Heart left ventricle (tissue), 16 donors: ENCODE measurements at regions not wholly inside any gene's neighbourhood (a gene's known extent, or its start where the extent isn't known, plus 50 kb on each side); places are given as distances from the start of the nearest gene placed in this dataset.

Source experiments
- ATAC-seq, 4 donors: fragments of 200-7000 bp; cut with Tn5 transposase; one replicate each; pipeline ENCODE4 v1.9.1; 2020 to 2022; ENCODE audit warnings: moderate library complexity in 4 of 4, mild to moderate bottlenecking in 3 of 4, moderate number of reproducible peaks in 1 of 4
- DNase-seq, 5 donors: peaks; one replicate each; pipeline ENCODE4 v3.0.0-alpha.2; 2020
- H3K27ac ChIP-seq, 12 donors: fragments of 200-600 bp; sonication (generic) in 4 of 12; one replicate each; pipeline versions ENCODE4 v1.5.0 to v1.8.0; 2016 to 2022; ENCODE audit warnings: mild to moderate bottlenecking in 2 of 12
- H3K27me3 ChIP-seq, 9 donors: fragments of 200-600 bp; sonication (generic) in 2 of 9; one replicate each; pipeline versions ENCODE4 v1.5.1 to v1.8.0; 2016 to 2022; ENCODE audit warnings: mild to moderate bottlenecking in 3 of 9
- H3K36me3 ChIP-seq, 9 donors: fragments of 200-600 bp; sonication (generic) in 2 of 9; one replicate each; pipeline versions ENCODE4 v1.5.0 to v1.8.0; 2018 to 2022; ENCODE audit warnings: mild to moderate bottlenecking in 2 of 9
- H3K4me1 ChIP-seq, 12 donors: fragments of 200-600 bp; sonication (generic) in 4 of 12; one replicate each; pipeline versions ENCODE4 v1.5.0 to v1.8.0; 2016 to 2022; ENCODE audit warnings: mild to moderate bottlenecking in 3 of 12
- H3K4me3 ChIP-seq, 12 donors: fragments of 200-600 bp; sonication (generic) in 4 of 12; one replicate each; pipeline versions ENCODE4 v1.5.0 to v1.8.0; 2017 to 2022; ENCODE audit warnings: mild to moderate bottlenecking in 9 of 12, moderate library complexity in 4 of 12
- H3K9me3 ChIP-seq, 12 donors: fragments of 200-600 bp; sonication (generic) in 4 of 12; one replicate each; pipeline versions ENCODE4 v1.5.0 to v1.8.0; 2016 to 2022; ENCODE audit warnings: mild to moderate bottlenecking in 1 of 12
- POLR2A ChIP-seq, 2 donors: fragments of 450-650 bp; IDR thresholded peaks; one replicate each; pipeline ENCODE4 v1.6.1; 2017; ENCODE audit warnings: antibody characterized with exemption in 2 of 2, mild to moderate bottlenecking in 2 of 2, moderate library complexity in 2 of 2
- WGBS, 4 donors: extraction: QIAGEN DNeasy Blood & Tissue Kit in 2 of 4; methylation state at CpG; one replicate each; pipeline versions ENCODE4 v1.1.5 to v1.1.7; 2013 to 2018; 5-methylcytosine and 5-hydroxymethylcytosine counted together
- intact Hi-C, 10 donors: fragments of 100-400 bp; cut with DNase I; formaldehyde crosslinking; loops; one replicate each; pipeline versions ENCODE4 v1.11.1 to v1.14.2; 2022
- TF ChIP-seq, protein P1 (sequence below), 12 donors: fragments of 200-600 bp; sonication (generic) in 4 of 12; IDR thresholded peaks; one replicate each; pipeline versions ENCODE4 v1.5.0 to v1.8.0; 2018 to 2022; ENCODE audit warnings: antibody characterized with exemption in 12 of 12, mild to moderate bottlenecking in 5 of 12
- donor health status: ischemic (EF 13 %, LVEDD 7.1; RV severe dilation, severe dysfunction).
- donor health status: healthy with polysubstance abuse.
- donor health status: DM: no; HTN: yes; CAD: no.
- donor health status: DM: no; HTN: no; CAD: no.
- donor health status: ischemic (EF 25% LVEDD 6.9; RV normal size, moderate dysfunction).
- donor health status: ischemic (EF 25% LVEDD 5.7; RV mildly dilated, moderate dysfunction).
- donor health status: healthy.
- donor health status: DM: yes; HTN: yes; CAD: no.
- donor health status: ischemic (EF 35%, LVEDD 5.7; RV mildly dilated, moderate dysfunction).
- donor health status: nonischemic (EF 11% LVEDD 7.7; RV severe dilation, severe dysfunction).
- donor health status: DM: yes; HTN: yes; CAD: no.
- donor health status: PGD.
- donor health status: ischemic (EF 29% LVEDD 5.4; RV normal size, mild dysfunction).
- donor health status: nonischemic (EF 23%, LVEDD 6.1; RV moderate dilation, normal function).

DNA sequence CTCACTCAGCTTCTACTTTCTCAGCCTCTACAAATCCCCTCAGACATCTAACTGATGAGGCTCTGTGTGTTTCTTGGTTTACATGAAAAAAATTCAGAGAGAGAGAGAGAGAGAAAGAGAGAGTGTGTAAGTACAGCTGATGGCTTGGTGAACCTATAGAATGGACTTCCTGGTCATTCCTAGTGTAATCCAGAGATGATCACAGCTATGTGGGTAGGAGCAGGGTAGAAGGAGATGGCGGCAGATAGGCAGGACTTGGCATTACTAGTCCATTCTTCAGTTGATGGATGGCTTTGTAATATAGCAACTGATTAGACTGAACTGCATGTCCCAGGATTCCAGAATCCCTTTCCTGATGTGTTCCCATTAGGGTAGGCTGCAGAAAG is 429.3 kb upstream of the CLINT1 start:
- H3K9me3 ChIP-seq, result peaks cover 0 to 5% (median 3%) of the 10 kb centered on the region in 12 donors
- H3K4me3 ChIP-seq, result no peak overlapping the region
- intact Hi-C loops, result no loop called here
- ATAC-seq, result no peak
- no peak overlapping the region for H3K27ac ChIP-seq
- DNase-seq, result no peak
- no peaks in the 10 kb centered on the region for H3K36me3 ChIP-seq
- H3K27me3 ChIP-seq, result no peaks in the 10 kb centered on the region
- H3K4me1 ChIP-seq, result peaks cover 0 to 5% (median 0%) of the 10 kb centered on the region in 12 donors
- TF ChIP-seq, protein P1, sequence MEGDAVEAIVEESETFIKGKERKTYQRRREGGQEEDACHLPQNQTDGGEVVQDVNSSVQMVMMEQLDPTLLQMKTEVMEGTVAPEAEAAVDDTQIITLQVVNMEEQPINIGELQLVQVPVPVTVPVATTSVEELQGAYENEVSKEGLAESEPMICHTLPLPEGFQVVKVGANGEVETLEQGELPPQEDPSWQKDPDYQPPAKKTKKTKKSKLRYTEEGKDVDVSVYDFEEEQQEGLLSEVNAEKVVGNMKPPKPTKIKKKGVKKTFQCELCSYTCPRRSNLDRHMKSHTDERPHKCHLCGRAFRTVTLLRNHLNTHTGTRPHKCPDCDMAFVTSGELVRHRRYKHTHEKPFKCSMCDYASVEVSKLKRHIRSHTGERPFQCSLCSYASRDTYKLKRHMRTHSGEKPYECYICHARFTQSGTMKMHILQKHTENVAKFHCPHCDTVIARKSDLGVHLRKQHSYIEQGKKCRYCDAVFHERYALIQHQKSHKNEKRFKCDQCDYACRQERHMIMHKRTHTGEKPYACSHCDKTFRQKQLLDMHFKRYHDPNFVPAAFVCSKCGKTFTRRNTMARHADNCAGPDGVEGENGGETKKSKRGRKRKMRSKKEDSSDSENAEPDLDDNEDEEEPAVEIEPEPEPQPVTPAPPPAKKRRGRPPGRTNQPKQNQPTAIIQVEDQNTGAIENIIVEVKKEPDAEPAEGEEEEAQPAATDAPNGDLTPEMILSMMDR (IDR thresholded peaks at IDR 0.05), result no peak
- TF ChIP-seq POLR2A (IDR thresholded peaks at IDR 0.05), result no peak
- 48 to 97% (median 93%) methylated on average over 1 of the region's 1 CpG for WGBS, 4 donors

DNA sequence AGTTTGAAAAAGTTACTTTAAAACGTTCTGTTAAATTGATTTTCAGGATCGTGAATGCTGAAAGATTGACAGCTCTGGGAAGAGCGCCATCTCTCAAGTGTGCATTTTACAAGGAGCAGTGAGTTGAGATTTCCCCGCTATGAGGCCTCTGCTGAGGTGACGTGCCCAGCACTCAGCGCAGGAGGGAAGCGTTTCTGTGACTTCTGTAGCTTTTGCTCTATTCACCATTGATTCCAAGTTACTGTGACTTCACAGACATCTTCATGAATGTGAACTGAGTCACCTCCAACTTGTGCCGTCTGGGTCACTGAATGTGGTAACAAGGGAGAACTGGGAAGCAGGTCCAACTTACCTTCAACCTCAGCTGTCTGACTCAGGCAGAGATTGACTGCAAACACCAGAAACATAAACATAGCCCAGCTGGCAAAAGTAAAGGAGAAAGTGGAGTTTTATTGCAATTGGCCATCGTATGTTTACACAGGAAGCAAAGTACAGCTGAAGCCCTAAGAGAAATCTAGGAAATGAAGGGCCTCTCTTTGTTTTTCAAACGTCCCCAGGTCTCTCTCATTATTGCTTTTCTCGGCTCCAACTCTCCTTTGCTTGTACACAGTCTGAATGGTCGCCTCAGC is 428.8 kb upstream of the CLINT1 start:
- Histone ChIP-seq H3K4me3 (no peak overlapping the region), H3K27ac (peak overlapping the region in 1 of 12 donors; percentile 4), H3K4me1 (peaks cover 0 to 5% (median 0%) of the 10 kb centered on the region in 12 donors), H3K9me3 (no peaks in the 10 kb centered on the region), H3K36me3 (no peaks in the 10 kb centered on the region), H3K27me3 (no peaks in the 10 kb centered on the region)
- TF ChIP-seq, protein P1 (IDR thresholded peaks at IDR 0.05), result no peak
- TF ChIP-seq POLR2A (IDR thresholded peaks at IDR 0.05), result no peak
- peak in 1 of 4 donors; percentile 86 for ATAC-seq
- DNase-seq, result no peak
- intact Hi-C loops, result no loop called here
- 58 to 70% (median 62%) methylated on average over 12 of the region's 12 CpGs for WGBS, 4 donors

DNA sequence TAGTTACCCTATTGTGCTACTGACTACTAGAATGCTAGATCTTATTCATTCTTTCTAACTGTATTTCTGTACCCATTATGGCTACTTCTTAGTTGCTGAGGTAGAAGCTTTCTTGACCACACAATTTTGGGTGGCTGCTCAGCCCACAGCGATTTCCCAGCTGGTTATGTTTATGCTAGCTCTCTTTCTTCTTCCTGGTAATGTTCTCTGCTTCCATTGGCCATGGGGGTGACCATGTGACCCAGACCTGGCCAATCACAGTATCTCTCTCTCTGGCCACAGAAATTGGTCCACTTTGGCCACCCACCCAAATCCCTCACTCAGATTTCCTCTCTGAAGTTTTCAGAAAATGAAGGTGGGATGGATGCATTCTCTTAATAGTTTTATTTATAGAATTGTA is 427.9 kb upstream of the CLINT1 start:
- Histone ChIP-seq H3K4me3 (no peak overlapping the region), H3K27me3 (no peaks in the 10 kb centered on the region), H3K9me3 (no peaks in the 10 kb centered on the region), H3K27ac (no peak overlapping the region), H3K4me1 (peaks cover 0 to 5% (median 0%) of the 10 kb centered on the region in 12 donors), H3K36me3 (no peaks in the 10 kb centered on the region)
- TF ChIP-seq, protein P1 (IDR thresholded peaks at IDR 0.05), result no peak
- no peak for TF ChIP-seq POLR2A (IDR thresholded peaks at IDR 0.05)
- intact Hi-C loops, result no loop called here
- DNase-seq, result no peak
- 86 to 100% (median 95%) methylated on average over 1 of the region's 1 CpG for WGBS, 4 donors
- no peak for ATAC-seq

DNA sequence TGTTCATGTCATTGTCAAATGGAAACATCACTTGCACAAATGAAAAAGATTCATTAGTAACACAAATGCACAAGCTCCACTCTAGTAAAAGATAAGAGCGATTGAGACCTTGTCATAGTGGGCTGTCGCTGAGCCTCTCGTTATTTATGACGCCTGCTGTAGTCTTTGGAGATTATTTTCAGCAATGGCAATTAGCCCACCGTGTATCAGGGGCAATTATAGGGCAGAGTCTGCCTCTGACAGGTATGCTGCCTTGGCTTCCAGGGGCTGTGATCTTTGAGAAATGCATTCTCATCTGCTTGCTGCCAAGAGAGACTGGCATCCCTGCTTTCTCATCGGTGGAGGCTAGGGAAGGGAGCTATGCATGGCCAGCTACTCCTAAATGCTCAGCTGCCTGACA is 426.8 kb upstream of the CLINT1 start:
- no peak for DNase-seq
- no peak for ATAC-seq
- Histone ChIP-seq H3K27me3 (no peaks in the 10 kb centered on the region), H3K36me3 (no peaks in the 10 kb centered on the region), H3K27ac (no peak overlapping the region), H3K4me3 (no peak overlapping the region), H3K9me3 (peaks cover 0 to 2% (median 0%) of the 10 kb centered on the region in 12 donors), H3K4me1 (peaks cover 0 to 5% (median 0%) of the 10 kb centered on the region in 12 donors)
- WGBS, 4 donors, result 70 to 81% (median 77%) methylated on average over 6 of the region's 6 CpGs
- TF ChIP-seq, protein P1 (IDR thresholded peaks at IDR 0.05), result no peak
- no peak for TF ChIP-seq POLR2A (IDR thresholded peaks at IDR 0.05)
- intact Hi-C loops, result no loop called here
